Stomach (tissue), 4 donors: ENCODE measurements at regions not wholly inside any gene's neighbourhood (a gene's known extent, or its start where the extent isn't known, plus 50 kb on each side); places are given as distances from the start of the nearest gene placed in this dataset.

Experiments
- CTCF ChIP-seq, 7 experiments: fragments of 450-650 bp in 4 of 7; fragments of 200-600 bp in 3 of 7; sonication (generic) in 3 of 7; IDR thresholded peaks; one replicate each; pipeline ENCODE4 v1.5.1; 2016 to 2019; ENCODE audit warnings: antibody characterized with exemption in 7 of 7, control low read depth in 2 of 7, mild to moderate bottlenecking in 1 of 7
- EP300 ChIP-seq: sonication (generic); formaldehyde crosslinking; IDR thresholded peaks from one replicate; pipeline ENCODE4 v1.6.1; 2017; ENCODE audit warnings: antibody characterized with exemption
- POLR2AphosphoS5 ChIP-seq, 3 donors: sonication (generic); formaldehyde crosslinking; IDR thresholded peaks; one replicate each; pipeline ENCODE4 v1.6.1; 2016; ENCODE audit warnings: antibody characterized with exemption in 3 of 3

DNA sequence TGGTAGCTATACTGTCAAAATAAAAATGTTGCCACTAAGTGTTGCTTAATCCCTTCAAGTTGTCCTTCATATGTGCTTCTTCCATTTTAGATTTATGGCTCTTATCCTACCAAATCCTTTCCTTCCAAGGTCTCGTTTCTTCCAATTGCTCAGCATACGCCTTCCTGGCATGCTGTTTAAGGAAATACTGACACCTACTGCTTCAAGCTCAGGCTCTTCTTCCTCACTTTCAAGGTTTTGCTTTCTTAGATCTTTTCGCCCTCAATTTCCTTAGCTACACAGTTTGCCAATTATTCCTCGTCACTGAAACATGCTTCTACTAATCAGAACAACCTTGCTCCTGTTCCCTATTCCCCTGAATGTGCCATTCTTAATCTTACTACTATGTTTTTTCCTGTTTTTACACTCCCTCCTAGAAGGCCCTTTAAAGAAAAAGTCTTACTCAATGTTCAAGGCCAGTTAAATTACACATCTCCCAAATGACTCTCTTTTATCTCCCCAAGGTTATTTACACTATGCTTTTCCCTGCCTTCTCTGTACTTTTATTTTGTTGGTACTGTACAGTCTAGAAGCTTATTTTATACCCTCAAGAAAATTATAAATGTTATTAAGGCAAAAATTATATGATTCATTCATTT is 343.1 kb downstream of the MZT1 start:
- no peak for TF ChIP-seq CTCF (IDR thresholded peaks at IDR 0.05)
- no peak for TF ChIP-seq EP300
- no peak for TF ChIP-seq POLR2AphosphoS5 (IDR thresholded peaks at IDR 0.05)
